ENCODE measurements at regions not wholly inside any gene's neighbourhood (a gene's known extent, or its start where the extent isn't known, plus 50 kb on each side); places are given as distances from the start of the nearest gene placed in this dataset.

DNA sequence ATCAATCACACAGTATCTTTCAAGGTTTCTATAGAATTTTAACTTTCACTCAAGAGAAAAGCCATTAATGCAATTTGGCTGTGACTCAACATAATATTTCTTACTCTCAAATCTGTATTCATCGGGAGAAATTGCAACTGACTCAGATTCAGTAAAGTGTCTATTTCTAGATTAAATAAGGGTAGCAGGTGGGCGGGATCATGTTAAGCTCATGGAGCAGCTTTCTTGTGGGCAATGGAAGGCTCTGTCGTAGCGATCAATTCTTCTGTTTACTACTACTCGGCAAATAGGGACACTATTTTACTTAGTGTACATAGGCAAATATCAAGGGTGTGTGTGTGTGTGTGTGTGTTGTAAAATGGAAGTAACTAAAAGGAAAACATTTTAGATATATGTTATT is 423.6 kb upstream of the NEGR1 start:
- no peak overlapping the region for H3K9ac ChIP-seq (ENCODE audit: control insufficient read depth, insufficient read depth, low read length)
- RAD21 ChIA-PET (ENCODE audit: unreplicated experiment) = no interaction called here
- no peaks in the 10 kb centered on the region for H3K79me2 ChIP-seq (ENCODE audit: control insufficient read depth, insufficient read depth, low read length)
- no peaks in the 10 kb centered on the region for H3K9me3 ChIP-seq (replicated peaks; ENCODE audit: control insufficient read depth, insufficient read depth, low read length)
- no peaks in the 10 kb centered on the region for H4K20me1 ChIP-seq (ENCODE audit: control insufficient read depth, insufficient read depth)
- no peak overlapping the region for H3K27ac ChIP-seq (ENCODE audit: control insufficient read depth, insufficient read depth)
- H3K4me1 ChIP-seq (ENCODE audit: control insufficient read depth, insufficient read depth, low read length) = no peaks in the 10 kb centered on the region
- TF ChIP-seq MTA3 (IDR thresholded peaks at IDR 0.05; ENCODE audit: borderline replicate concordance, low read length) (no peak), HCFC1 (IDR thresholded peaks at IDR 0.05; ENCODE audit: low read length) (no peak), ZSCAN29 (IDR thresholded peaks at IDR 0.05) (no peak)
- no peak overlapping the region for H3K4me3 ChIP-seq
- no peak for FAIRE-seq
- no peaks in the 10 kb centered on the region for H3K27me3 ChIP-seq (replicated peaks in 1 of 2; ENCODE audit: control insufficient read depth in 2 of 2, insufficient read depth in 2 of 2, low read length in 1 of 2)
- in situ Hi-C loops (cut with MboI) (no loop called here), intact Hi-C loops (cut with micrococcal nuclease; ENCODE audit: unreplicated experiment) (no loop called here)
- DNase-seq (ENCODE audit: low read depth, low spot score) = no peak
- POLR2A ChIA-PET = no interaction called here
- no peaks in the 10 kb centered on the region for H3K36me3 ChIP-seq (ENCODE audit: control insufficient read depth in 2 of 2, insufficient read depth in 2 of 2, low read length in 1 of 2)
- H2AFZ ChIP-seq (ENCODE audit: control insufficient read depth, low read depth, low read length) = no peak overlapping the region
- no peak overlapping the region for H3K4me2 ChIP-seq (ENCODE audit: control insufficient read depth, insufficient read depth)
- no peak for ATAC-seq
- CTCF ChIA-PET = no interaction called here
- WGBS (ENCODE audit: insufficient coverage, insufficient replicate concordance, low lambda C conversion rate, missing lambda C conversion rate) = 48% methylated on average over 5 of the region's 5 CpGs
- SMC1A ChIA-PET (ENCODE audit: uncharacterized antibody, unreplicated experiment) = interaction anchor here (0.8 kb wide), 1 partner anchor 20 kb away, joined by 4 read pairs; no protein-coding TSS in a partner anchor
- BruUV-seq (replicated peaks) = no TSS peak

DNA sequence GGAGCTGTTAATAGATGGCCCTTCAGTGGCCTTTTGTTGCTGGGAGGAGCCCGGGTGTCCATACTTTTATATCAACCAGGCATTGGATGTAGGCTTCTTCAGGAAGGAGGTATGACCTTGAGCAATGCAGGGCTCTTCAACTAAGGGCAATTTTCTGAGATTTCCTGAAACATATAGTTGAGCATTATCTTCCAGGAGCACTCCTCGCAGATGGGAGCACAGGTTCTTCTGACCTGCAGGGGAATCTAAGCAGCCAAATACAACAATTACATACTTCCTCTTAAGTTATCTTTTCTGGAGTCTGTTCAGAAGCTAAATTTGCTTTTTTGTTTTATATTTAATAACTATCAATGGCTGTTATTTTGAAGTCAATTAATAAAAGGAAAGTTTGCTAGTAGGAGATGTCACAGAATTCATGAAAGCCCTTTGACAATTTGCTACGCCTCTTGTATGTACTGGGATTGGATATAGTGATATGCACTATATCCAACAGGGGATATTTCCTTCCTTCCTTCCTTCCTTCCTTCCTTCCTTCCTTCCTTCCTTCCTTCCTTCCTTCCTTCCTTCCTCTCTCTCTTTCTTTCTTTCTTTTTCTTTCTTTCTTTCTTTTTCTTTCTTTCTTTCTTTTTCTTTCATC is 422.6 kb upstream of the NEGR1 start:
- DNase-seq (ENCODE audit: low read depth, low spot score) (no peak), ATAC-seq (no peak), FAIRE-seq (no peak)
- ChIA-PET POLR2A (no interaction called here), RAD21 (ENCODE audit: unreplicated experiment) (no interaction called here), SMC1A (ENCODE audit: uncharacterized antibody, unreplicated experiment) (no interaction called here), CTCF (no interaction called here)
- Histone ChIP-seq H4K20me1 (ENCODE audit: control insufficient read depth, insufficient read depth) (no peaks in the 10 kb centered on the region), H3K4me1 (ENCODE audit: control insufficient read depth, insufficient read depth, low read length) (no peaks in the 10 kb centered on the region), H3K36me3 (ENCODE audit: control insufficient read depth in 2 of 2, insufficient read depth in 2 of 2, low read length in 1 of 2) (no peaks in the 10 kb centered on the region), H3K9ac (ENCODE audit: control insufficient read depth, insufficient read depth, low read length) (no peak overlapping the region), H3K9me3 (replicated peaks; ENCODE audit: control insufficient read depth, insufficient read depth, low read length) (no peaks in the 10 kb centered on the region), H3K27me3 (replicated peaks in 1 of 2; ENCODE audit: control insufficient read depth in 2 of 2, insufficient read depth in 2 of 2, low read length in 1 of 2) (no peaks in the 10 kb centered on the region), H2AFZ (ENCODE audit: control insufficient read depth, low read depth, low read length) (no peak overlapping the region), H3K79me2 (ENCODE audit: control insufficient read depth, insufficient read depth, low read length) (no peaks in the 10 kb centered on the region), H3K4me2 (ENCODE audit: control insufficient read depth, insufficient read depth) (no peak overlapping the region), H3K4me3 (no peak overlapping the region), H3K27ac (ENCODE audit: control insufficient read depth, insufficient read depth) (no peak overlapping the region)
- 18% methylated on average over 3 of the region's 3 CpGs for WGBS (ENCODE audit: insufficient coverage, insufficient replicate concordance, low lambda C conversion rate, missing lambda C conversion rate)
- intact Hi-C loops (cut with micrococcal nuclease; ENCODE audit: unreplicated experiment) (no loop called here), in situ Hi-C loops (cut with MboI) (no loop called here)
- no TSS peak for BruUV-seq (replicated peaks)
- TF ChIP-seq, protein P1, sequence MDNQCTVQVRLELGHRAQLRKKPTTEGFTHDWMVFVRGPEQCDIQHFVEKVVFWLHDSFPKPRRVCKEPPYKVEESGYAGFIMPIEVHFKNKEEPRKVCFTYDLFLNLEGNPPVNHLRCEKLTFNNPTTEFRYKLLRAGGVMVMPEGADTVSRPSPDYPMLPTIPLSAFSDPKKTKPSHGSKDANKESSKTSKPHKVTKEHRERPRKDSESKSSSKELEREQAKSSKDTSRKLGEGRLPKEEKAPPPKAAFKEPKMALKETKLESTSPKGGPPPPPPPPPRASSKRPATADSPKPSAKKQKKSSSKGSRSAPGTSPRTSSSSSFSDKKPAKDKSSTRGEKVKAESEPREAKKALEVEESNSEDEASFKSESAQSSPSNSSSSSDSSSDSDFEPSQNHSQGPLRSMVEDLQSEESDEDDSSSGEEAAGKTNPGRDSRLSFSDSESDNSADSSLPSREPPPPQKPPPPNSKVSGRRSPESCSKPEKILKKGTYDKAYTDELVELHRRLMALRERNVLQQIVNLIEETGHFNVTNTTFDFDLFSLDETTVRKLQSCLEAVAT (IDR thresholded peaks at IDR 0.05) = no peak
- TF ChIP-seq BMI1 (IDR thresholded peaks at IDR 0.05; ENCODE audit: borderline replicate concordance) (no peak), SIX5 (IDR thresholded peaks at IDR 0.05; ENCODE audit: low read depth, low read length, severe bottlenecking) (no peak), FOXK2 (IDR thresholded peaks at IDR 0.05) (no peak), EZH2 (IDR thresholded peaks at IDR 0.05; ENCODE audit: borderline replicate concordance, control insufficient read depth, low read depth, low read length) (no peak)
- TF ChIP-seq, protein P2, sequence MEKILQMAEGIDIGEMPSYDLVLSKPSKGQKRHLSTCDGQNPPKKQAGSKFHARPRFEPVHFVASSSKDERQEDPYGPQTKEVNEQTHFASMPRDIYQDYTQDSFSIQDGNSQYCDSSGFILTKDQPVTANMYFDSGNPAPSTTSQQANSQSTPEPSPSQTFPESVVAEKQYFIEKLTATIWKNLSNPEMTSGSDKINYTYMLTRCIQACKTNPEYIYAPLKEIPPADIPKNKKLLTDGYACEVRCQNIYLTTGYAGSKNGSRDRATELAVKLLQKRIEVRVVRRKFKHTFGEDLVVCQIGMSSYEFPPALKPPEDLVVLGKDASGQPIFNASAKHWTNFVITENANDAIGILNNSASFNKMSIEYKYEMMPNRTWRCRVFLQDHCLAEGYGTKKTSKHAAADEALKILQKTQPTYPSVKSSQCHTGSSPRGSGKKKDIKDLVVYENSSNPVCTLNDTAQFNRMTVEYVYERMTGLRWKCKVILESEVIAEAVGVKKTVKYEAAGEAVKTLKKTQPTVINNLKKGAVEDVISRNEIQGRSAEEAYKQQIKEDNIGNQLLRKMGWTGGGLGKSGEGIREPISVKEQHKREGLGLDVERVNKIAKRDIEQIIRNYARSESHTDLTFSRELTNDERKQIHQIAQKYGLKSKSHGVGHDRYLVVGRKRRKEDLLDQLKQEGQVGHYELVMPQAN (conservative IDR thresholded peaks at IDR 0.05) = no peak
